Rectal smooth muscle tissue (tissue), 1 donor: ENCODE measurements at regions not wholly inside any gene's neighbourhood (a gene's known extent, or its start where the extent isn't known, plus 50 kb on each side); places are given as distances from the start of the nearest gene placed in this dataset.

ENCODE experiments used
- H3K27ac ChIP-seq: one replicate; pipeline ENCODE4 v1.7.0; 2013; ENCODE audit warnings: low read depth, low read length, inconsistent platforms
- H3K27me3 ChIP-seq: one replicate; pipeline ENCODE4 v1.7.0; 2013; ENCODE audit warnings: low read length; ENCODE audit not compliant: control insufficient read depth, insufficient read depth
- H3K36me3 ChIP-seq: one replicate; pipeline ENCODE4 v1.7.0; 2013; ENCODE audit warnings: low read length; ENCODE audit not compliant: control insufficient read depth, insufficient read depth
- H3K4me1 ChIP-seq: one replicate; pipeline ENCODE4 v1.7.0; 2013; ENCODE audit warnings: low read length; ENCODE audit not compliant: control insufficient read depth, insufficient read depth
- H3K4me3 ChIP-seq: one replicate; pipeline ENCODE4 v1.7.0; 2013; ENCODE audit warnings: low read length
- H3K9ac ChIP-seq: one replicate; pipeline ENCODE4 v1.7.0; 2013; ENCODE audit warnings: low read length

DNA sequence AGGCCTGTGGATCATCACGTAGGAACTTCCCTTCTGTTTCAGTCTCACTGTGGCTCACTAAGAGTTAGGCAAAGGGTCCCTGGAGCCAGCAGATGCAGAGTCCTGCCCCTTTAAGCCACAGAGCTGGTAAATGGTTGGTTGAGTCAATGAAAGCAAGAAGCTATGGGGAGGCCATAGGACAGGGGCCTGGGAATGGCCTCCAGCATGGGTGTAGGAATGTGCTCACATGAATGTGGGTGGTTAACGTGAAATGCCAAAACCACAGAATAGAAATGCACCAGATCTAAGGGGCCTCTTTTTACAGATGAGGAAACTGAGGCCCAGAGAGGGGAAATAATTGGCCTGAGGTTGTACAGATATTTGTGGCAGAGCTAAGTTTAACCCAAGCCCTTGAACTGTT lies 150.3 kb downstream of the TLE3 start:
- Histone ChIP-seq H3K4me1 (no peaks in the 10 kb centered on the region), H3K27me3 (no peaks in the 10 kb centered on the region), H3K4me3 (no peak overlapping the region), H3K9ac (no peak overlapping the region), H3K36me3 (no peaks in the 10 kb centered on the region), H3K27ac (no peak overlapping the region)

DNA sequence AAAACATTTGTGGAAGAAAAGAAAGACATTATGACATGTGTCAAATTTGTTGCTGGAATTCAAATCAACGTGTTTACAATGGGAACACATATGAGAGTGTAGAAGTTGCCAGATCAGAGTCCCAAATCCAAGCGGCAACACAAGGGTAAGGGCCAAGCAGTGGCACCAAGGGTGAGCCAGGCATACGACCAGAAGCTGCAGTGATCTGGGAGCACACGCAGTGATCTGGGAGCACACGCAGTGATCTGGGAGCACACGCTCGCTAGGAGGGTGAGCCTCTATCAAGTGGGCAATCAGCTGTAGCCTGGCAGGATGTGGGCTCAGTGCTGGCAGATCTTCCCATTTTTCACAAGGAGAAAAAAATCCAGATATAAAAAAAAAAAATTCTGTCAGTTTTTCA lies 148.2 kb downstream of the TLE3 start:
- Histone ChIP-seq H3K4me1 (no peaks in the 10 kb centered on the region), H3K4me3 (no peak overlapping the region), H3K9ac (no peak overlapping the region), H3K27me3 (no peaks in the 10 kb centered on the region), H3K27ac (no peak overlapping the region), H3K36me3 (no peaks in the 10 kb centered on the region)

- no peaks in the 10 kb centered on the region for H3K27me3 ChIP-seq
- H3K36me3 ChIP-seq: no peaks in the 10 kb centered on the region
- H3K9ac ChIP-seq: no peak overlapping the region
- no peak overlapping the region for H3K4me3 ChIP-seq
- H3K4me1 ChIP-seq: no peaks in the 10 kb centered on the region
- H3K27ac ChIP-seq: no peak overlapping the region
Measured at GRCh38 chr15:69951256-69951897, 146.3 kb downstream of the TLE3 start.

- Histone ChIP-seq H3K4me3 (no peak overlapping the region), H3K27ac (no peak overlapping the region), H3K27me3 (no peaks in the 10 kb centered on the region), H3K36me3 (no peaks in the 10 kb centered on the region), H3K9ac (no peak overlapping the region), H3K4me1 (no peaks in the 10 kb centered on the region)
Measured at GRCh38 chr15:69951898-69952555, 145.7 kb downstream of the TLE3 start.

GRCh38 chr15:69953051-69953450 lies 144.7 kb downstream of the TLE3 start:
- Histone ChIP-seq H3K36me3 (no peaks in the 10 kb centered on the region), H3K27me3 (no peaks in the 10 kb centered on the region), H3K4me3 (no peak overlapping the region), H3K27ac (no peak overlapping the region), H3K9ac (no peak overlapping the region), H3K4me1 (no peaks in the 10 kb centered on the region)

GRCh38 chr15:69953816-69954215 lies 143.9 kb downstream of the TLE3 start:
- Histone ChIP-seq H3K9ac (no peak overlapping the region), H3K4me1 (no peaks in the 10 kb centered on the region), H3K36me3 (no peaks in the 10 kb centered on the region), H3K27ac (no peak overlapping the region), H3K27me3 (no peaks in the 10 kb centered on the region), H3K4me3 (no peak overlapping the region)

- H3K27ac ChIP-seq: no peak overlapping the region
- H3K9ac ChIP-seq: no peak overlapping the region
- H3K36me3 ChIP-seq: no peaks in the 10 kb centered on the region
- no peak overlapping the region for H3K4me3 ChIP-seq
- H3K27me3 ChIP-seq: no peaks in the 10 kb centered on the region
- no peaks in the 10 kb centered on the region for H3K4me1 ChIP-seq
Measured at GRCh38 chr15:69954666-69955065, 143.1 kb downstream of the TLE3 start.

GRCh38 chr15:69955240-69955894 lies 142.3 kb downstream of the TLE3 start:
- no peak overlapping the region for H3K27ac ChIP-seq
- H3K4me3 ChIP-seq: no peak overlapping the region
- H3K27me3 ChIP-seq: no peaks in the 10 kb centered on the region
- no peaks in the 10 kb centered on the region for H3K4me1 ChIP-seq
- H3K36me3 ChIP-seq: no peaks in the 10 kb centered on the region
- no peak overlapping the region for H3K9ac ChIP-seq

DNA sequence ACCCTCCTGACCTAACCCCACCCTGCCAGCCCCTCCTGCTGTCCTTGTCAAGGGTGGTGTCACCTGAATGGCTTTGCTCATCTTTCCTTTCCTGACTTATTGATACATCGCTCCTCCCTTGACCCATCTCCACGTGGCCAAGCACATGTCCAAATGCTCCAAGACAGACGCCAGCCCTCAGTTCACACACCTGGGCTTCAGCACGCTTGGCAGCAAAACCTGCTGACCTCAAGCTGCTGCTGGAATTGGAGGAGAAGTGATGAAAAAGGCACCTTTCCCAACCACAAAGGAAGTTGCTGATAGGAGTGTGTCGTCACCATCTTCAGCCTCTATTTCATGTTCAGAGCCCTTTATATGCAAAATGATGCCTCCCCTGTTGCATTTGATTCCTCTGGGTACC lies 141.3 kb downstream of the TLE3 start:
- H3K9ac ChIP-seq: no peak overlapping the region
- no peak overlapping the region for H3K27ac ChIP-seq
- H3K4me1 ChIP-seq: no peaks in the 10 kb centered on the region
- no peaks in the 10 kb centered on the region for H3K36me3 ChIP-seq
- no peaks in the 10 kb centered on the region for H3K27me3 ChIP-seq
- no peak overlapping the region for H3K4me3 ChIP-seq

DNA sequence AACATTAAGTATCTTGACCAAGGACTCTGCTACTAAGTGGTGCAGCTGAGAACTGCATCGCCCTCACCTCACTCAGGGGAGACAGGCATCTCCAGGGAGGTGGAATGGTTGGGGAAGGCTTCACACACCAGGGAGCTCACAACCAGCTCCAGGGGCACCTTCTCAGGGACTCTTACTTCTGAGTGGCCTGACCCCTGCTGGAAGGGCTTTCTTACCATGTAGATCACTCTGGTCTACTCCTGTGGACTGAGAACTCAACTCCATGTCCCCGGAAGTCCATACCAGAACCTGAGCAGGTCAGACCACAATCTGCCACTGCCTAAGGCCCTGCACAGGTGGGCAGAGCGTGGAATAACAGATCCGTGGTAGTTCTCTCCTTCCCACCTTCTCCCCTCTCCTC lies 140.5 kb downstream of the TLE3 start:
- no peaks in the 10 kb centered on the region for H3K4me1 ChIP-seq
- no peak overlapping the region for H3K9ac ChIP-seq
- no peak overlapping the region for H3K4me3 ChIP-seq
- H3K27me3 ChIP-seq: no peaks in the 10 kb centered on the region
- H3K36me3 ChIP-seq: no peaks in the 10 kb centered on the region
- no peak overlapping the region for H3K27ac ChIP-seq

DNA sequence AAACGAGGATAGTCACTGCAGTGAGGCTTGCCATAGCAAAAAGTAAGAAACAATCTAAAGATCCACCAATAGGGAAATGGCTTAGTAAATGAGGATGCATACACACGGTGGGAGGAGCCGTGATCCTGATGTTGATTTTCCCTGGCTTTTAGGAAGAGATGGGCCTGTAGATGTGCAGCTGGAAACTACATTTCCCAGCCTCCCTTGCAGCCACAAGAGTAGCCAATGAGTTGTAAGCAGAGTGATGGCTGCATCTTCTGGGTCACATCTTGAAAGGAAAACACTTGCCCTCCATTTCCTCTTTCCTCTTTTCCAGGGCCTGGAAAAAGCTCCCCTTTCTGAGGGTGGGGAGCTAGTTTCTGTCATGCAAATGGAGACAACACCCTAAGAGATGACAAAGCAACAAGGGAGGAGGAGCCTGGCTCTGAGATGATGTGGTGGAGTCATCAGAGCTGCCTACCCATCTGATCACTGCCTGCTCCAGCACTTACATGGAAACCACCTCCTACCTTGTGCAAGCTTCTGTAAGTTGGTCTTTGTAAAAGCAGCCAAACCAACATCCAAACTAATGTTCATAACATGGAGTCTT lies 139.1 kb downstream of the TLE3 start:
- H3K27ac ChIP-seq: no peak overlapping the region
- no peak overlapping the region for H3K4me3 ChIP-seq
- H3K36me3 ChIP-seq: no peaks in the 10 kb centered on the region
- no peak overlapping the region for H3K9ac ChIP-seq
- no peaks in the 10 kb centered on the region for H3K4me1 ChIP-seq
- H3K27me3 ChIP-seq: no peaks in the 10 kb centered on the region

- no peaks in the 10 kb centered on the region for H3K27me3 ChIP-seq
- H3K36me3 ChIP-seq: no peaks in the 10 kb centered on the region
- no peak overlapping the region for H3K4me3 ChIP-seq
- no peak overlapping the region for H3K27ac ChIP-seq
- no peaks in the 10 kb centered on the region for H3K4me1 ChIP-seq
- H3K9ac ChIP-seq: no peak overlapping the region
Measured at GRCh38 chr15:69962561-69962960, 135.2 kb downstream of the TLE3 start.
